Fibroblast of upper back skin (primary cell): ENCODE measurements at regions not wholly inside any gene's neighbourhood (a gene's known extent, or its start where the extent isn't known, plus 50 kb on each side); places are given as distances from the start of the nearest gene placed in this dataset.
A peak's percentile ranks its signal among the peaks of the same experiment; 100 is the strongest.
"Not testable (repeated sequence)": the region's sequence is repeated elsewhere in the genome, so short reads cannot be mapped to it uniquely, and the experiment has no call there.

ENCODE experiments used
- DNase-seq: peaks from one replicate; pipeline ENCODE4 v3.0.0-alpha.2; 2013

GRCh38 chr14:49105956-49106355 is 480.2 kb downstream of the RPS29 start:
- DNase-seq: no peak

GRCh38 chr14:49105512-49105911 is 480.7 kb downstream of the RPS29 start:
- DNase-seq: no peak

GRCh38 chr14:49092345-49092744 is 493.8 kb downstream of the RPS29 start:
- DNase-seq: peak; percentile 0

- DNase-seq: peak; percentile 6
These were observed 497.1 kb downstream of the RPS29 start for GRCh38 chr14:49089107-49089506.

- DNase-seq: not testable (repeated sequence)
These were observed 512.9 kb downstream of the RPS29 start for GRCh38 chr14:49073292-49073691.

GRCh38 chr14:49058511-49058910 is 527.7 kb downstream of the RPS29 start:
- DNase-seq: no peak

- no peak for DNase-seq
These were observed 528.2 kb downstream of the RPS29 start for GRCh38 chr14:49057838-49058510.

- peak; percentile 62 for DNase-seq
These were observed 530.2 kb downstream of the RPS29 start for GRCh38 chr14:49056021-49056420.

GRCh38 chr14:49052521-49052920 is 533.7 kb downstream of the RPS29 start:
- DNase-seq: peak; percentile 84

GRCh38 chr14:49051328-49052060 is 534.7 kb downstream of the RPS29 start:
- peak; percentile 74 for DNase-seq

- DNase-seq: peak; percentile 60
These were observed 535.4 kb downstream of the RPS29 start for GRCh38 chr14:49050822-49051221.

- DNase-seq: no peak
These were observed 536.5 kb downstream of the RPS29 start for GRCh38 chr14:49049711-49050110.

- DNase-seq: no peak
These were observed 541.2 kb downstream of the RPS29 start for GRCh38 chr14:49044981-49045380.

- DNase-seq: no peak
These were observed 549.1 kb downstream of the RPS29 start for GRCh38 chr14:49036984-49037516.

GRCh38 chr14:49036266-49036665 is 549.9 kb downstream of the RPS29 start:
- DNase-seq: no peak

GRCh38 chr14:49033131-49033530 is 553.0 kb downstream of the RPS29 start:
- no peak for DNase-seq

- DNase-seq: not testable (repeated sequence)
These were observed 554.5 kb downstream of the RPS29 start for GRCh38 chr14:49031710-49032109.

- no peak for DNase-seq
These were observed 566.6 kb downstream of the RPS29 start for GRCh38 chr14:49019467-49020115.

GRCh38 chr14:49017447-49017846 is 568.7 kb downstream of the RPS29 start:
- DNase-seq: no peak

- DNase-seq: no peak
These were observed 569.8 kb downstream of the RPS29 start for GRCh38 chr14:49016381-49016780.

- DNase-seq: no peak
These were observed 571.7 kb downstream of the RPS29 start for GRCh38 chr14:49014476-49014875.

GRCh38 chr14:49008363-49008762 is 577.8 kb downstream of the RPS29 start:
- DNase-seq: no peak

- DNase-seq: no peak
These were observed 595.0 kb downstream of the RPS29 start for GRCh38 chr14:48991141-48991540.
